Mammary epithelial cell (primary cell): ENCODE measurements at regions not wholly inside any gene's neighbourhood (a gene's known extent, or its start where the extent isn't known, plus 50 kb on each side); places are given as distances from the start of the nearest gene placed in this dataset.

ENCODE experiments used
- CTCF ChIP-seq, 2 donors: IDR thresholded peaks in 1 of 2; conservative IDR thresholded peaks in 1 of 2; 2 replicates each; pipeline ENCODE4 v1.5.1; 2011 to 2012; ENCODE audit warnings: inconsistent platforms in 2 of 2, low read length in 2 of 2, mild to moderate bottlenecking in 2 of 2, control low read depth in 1 of 2, low read depth in 1 of 2; ENCODE audit not compliant: insufficient read depth in 1 of 2; ENCODE audit errors: extremely low read depth in 1 of 2
- EZH2 ChIP-seq: IDR thresholded peaks from 2 replicates; pipeline ENCODE4 v1.6.1; 2012; ENCODE audit warnings: low read length, inconsistent platforms, borderline replicate concordance

- no peak for TF ChIP-seq CTCF (conservative IDR thresholded peaks at IDR 0.05 in 1 of 2, IDR thresholded peaks at IDR 0.05 in 1 of 2; ENCODE audit: extremely low read depth in 1 of 2, insufficient read depth in 1 of 2, low read depth in 1 of 2, low read length in 2 of 2)
- TF ChIP-seq EZH2: no peak
These were observed 273.8 kb upstream of the ESRRG start for GRCh38 chr1:216997069-216997468.
